ENCODE measurements at regions not wholly inside any gene's neighbourhood (a gene's known extent, or its start where the extent isn't known, plus 50 kb on each side); places are given as distances from the start of the nearest gene placed in this dataset.

DNA sequence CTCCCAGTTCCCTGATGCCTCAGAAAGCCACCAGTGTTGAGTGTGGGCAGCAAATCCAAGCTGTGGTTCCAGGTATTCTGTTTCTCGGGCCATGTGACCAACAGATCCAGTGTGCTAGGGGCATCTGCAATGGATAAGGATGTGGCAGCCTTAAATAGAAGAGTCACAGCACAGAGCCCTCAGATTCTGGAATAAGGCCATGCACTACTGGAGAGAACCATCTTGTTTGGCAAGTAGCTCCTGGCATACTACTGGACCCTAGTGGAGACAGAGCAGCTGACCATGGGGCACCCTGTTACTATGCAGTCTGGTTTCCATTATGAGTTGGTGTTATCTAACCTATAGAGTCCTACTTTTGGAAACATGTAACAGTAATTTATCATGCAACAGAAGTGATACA lies 53.3 kb upstream of the ZBTB7C start:
- TF ChIP-seq, protein P1, sequence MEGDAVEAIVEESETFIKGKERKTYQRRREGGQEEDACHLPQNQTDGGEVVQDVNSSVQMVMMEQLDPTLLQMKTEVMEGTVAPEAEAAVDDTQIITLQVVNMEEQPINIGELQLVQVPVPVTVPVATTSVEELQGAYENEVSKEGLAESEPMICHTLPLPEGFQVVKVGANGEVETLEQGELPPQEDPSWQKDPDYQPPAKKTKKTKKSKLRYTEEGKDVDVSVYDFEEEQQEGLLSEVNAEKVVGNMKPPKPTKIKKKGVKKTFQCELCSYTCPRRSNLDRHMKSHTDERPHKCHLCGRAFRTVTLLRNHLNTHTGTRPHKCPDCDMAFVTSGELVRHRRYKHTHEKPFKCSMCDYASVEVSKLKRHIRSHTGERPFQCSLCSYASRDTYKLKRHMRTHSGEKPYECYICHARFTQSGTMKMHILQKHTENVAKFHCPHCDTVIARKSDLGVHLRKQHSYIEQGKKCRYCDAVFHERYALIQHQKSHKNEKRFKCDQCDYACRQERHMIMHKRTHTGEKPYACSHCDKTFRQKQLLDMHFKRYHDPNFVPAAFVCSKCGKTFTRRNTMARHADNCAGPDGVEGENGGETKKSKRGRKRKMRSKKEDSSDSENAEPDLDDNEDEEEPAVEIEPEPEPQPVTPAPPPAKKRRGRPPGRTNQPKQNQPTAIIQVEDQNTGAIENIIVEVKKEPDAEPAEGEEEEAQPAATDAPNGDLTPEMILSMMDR (IDR thresholded peaks at IDR 0.05; ENCODE audit: low read depth, low read length, missing control alignments), result no peak
- no peak overlapping the region for H3K4me3 ChIP-seq (ENCODE audit: low read depth, low read length)
- DNase-seq (ENCODE audit: low read depth), result no peak

DNA sequence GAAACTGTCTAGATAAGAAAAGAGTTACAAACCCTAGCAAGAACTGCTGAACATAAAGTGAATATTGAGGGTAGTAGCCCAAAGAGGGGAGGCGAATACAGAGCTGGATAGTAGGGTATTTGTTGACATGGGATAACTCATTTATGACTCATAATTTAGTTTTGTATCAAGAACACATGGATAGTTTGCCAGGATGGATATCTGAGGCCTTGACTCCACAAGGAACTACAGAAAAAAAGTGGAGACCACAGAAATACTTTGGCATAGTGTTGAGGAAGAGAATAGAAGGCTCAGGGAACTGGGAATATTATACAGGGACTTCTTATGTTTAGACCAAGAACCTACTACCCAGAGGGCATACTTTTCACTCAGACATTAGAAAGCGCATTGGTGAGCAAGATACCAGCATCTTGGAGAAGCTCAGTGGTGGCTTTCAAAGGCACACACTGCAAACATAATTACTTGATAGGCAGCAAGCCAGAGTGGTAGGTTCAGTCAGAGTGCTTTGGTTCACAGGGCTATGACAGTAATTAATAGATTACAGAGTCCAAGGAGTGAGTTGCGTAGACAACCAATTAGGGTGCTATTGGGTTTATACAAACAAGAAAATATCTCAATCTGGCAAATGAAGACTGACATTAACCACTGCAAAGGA lies 51.9 kb upstream of the ZBTB7C start:
- TF ChIP-seq, protein P1 (IDR thresholded peaks at IDR 0.05; ENCODE audit: low read depth, low read length, missing control alignments), result no peak
- no peak overlapping the region for H3K4me3 ChIP-seq (ENCODE audit: low read depth, low read length)
- DNase-seq (ENCODE audit: low read depth), result no peak

DNA sequence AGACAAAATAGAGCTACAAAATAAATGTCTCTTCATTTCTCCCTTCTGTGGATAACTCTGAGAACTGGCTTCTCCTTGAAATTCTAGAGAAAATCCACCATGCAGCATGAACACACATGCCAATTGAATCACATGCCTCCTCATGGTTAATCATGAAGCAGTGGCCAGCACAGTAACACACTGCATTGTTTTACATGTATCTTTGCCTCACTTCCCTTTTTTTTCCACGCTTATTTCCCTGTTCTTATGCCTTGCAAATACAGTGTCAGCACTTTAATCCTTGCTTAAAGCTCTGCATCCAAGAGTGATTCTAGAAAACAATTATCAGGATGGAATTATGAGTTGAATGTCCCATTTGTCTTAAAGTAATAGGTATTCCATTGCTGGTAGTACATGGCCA lies 50.3 kb upstream of the ZBTB7C start:
- DNase-seq (ENCODE audit: low read depth), result no peak
- TF ChIP-seq, protein P1 (IDR thresholded peaks at IDR 0.05; ENCODE audit: low read depth, low read length, missing control alignments), result no peak
- H3K4me3 ChIP-seq (ENCODE audit: low read depth, low read length), result no peak overlapping the region

DNA sequence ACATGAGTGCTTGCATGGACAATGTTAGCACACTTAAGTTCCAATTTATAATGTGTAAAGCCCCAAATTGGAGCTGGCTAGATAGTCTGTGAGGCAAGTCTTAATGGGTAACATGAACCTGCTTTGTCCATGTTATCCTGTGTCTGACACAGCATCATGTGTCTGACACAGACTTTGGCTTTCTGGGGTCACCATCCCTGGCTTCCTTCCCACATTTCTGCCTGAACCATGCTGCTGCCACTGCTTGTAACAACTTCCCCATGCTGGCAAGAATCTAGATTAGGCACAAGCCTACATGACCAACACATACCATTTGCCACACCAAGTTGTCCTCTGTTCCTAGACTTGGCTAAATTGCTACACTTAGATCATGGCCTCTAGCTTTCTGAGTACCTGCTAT lies 49.8 kb upstream of the ZBTB7C start:
- TF ChIP-seq, protein P1 (IDR thresholded peaks at IDR 0.05; ENCODE audit: low read depth, low read length, missing control alignments), result no peak
- H3K4me3 ChIP-seq (ENCODE audit: low read depth, low read length), result no peak overlapping the region
- DNase-seq (ENCODE audit: low read depth), result no peak
